Small intestine (tissue), 7 donors: ENCODE measurements at regions not wholly inside any gene's neighbourhood (a gene's known extent, or its start where the extent isn't known, plus 50 kb on each side); places are given as distances from the start of the nearest gene placed in this dataset.

Experiments
- DNase-seq, 2 donors: peaks; one replicate each; pipeline versions ENCODE4 v3.0.0 to v3.0.0-alpha.2; 2013
- FAIRE-seq: peaks from 2 replicates; lab custom pipeline; 2012; peaks lifted over from hg19 to GRCh38; lab: Jason Lieb, UNC
- H3K27ac ChIP-seq, 3 donors: one replicate each; pipeline ENCODE4 v1.5.1; 2013; ENCODE audit warnings: low read length in 2 of 3, mild to moderate bottlenecking in 2 of 3, control low read depth in 1 of 3, inconsistent platforms in 1 of 3, low read depth in 1 of 3, moderate library complexity in 1 of 3
- H3K27me3 ChIP-seq, 3 donors: one replicate each; pipeline ENCODE4 v1.6.1; 2013; ENCODE audit warnings: low read length in 3 of 3, inconsistent platforms in 1 of 3; ENCODE audit not compliant: control insufficient read depth in 3 of 3, insufficient read depth in 3 of 3
- H3K36me3 ChIP-seq, 3 donors: one replicate each; pipeline ENCODE4 v1.6.1; 2013; ENCODE audit warnings: low read length in 3 of 3, inconsistent platforms in 1 of 3, low read depth in 1 of 3, mild to moderate bottlenecking in 1 of 3, moderate library complexity in 1 of 3; ENCODE audit not compliant: control insufficient read depth in 3 of 3, insufficient read depth in 2 of 3
- H3K4me1 ChIP-seq, 3 donors: one replicate each; pipeline ENCODE4 v1.6.1; 2013; ENCODE audit warnings: low read length in 2 of 3, inconsistent platforms in 1 of 3, low read depth in 1 of 3, mild to moderate bottlenecking in 1 of 3, moderate library complexity in 1 of 3; ENCODE audit not compliant: control insufficient read depth in 3 of 3, insufficient read depth in 2 of 3
- H3K4me3 ChIP-seq, 3 donors: one replicate each; pipeline ENCODE4 v1.5.1; 2013; ENCODE audit warnings: low read length in 3 of 3, control low read depth in 1 of 3, inconsistent platforms in 1 of 3, low read depth in 1 of 3, mild to moderate bottlenecking in 1 of 3, moderate library complexity in 1 of 3
- H3K9me3 ChIP-seq, 2 donors: one replicate each; pipeline ENCODE4 v1.6.1; 2013; ENCODE audit warnings: low read depth in 1 of 2, low read length in 1 of 2; ENCODE audit not compliant: control insufficient read depth in 2 of 2, insufficient read depth in 1 of 2
- WGBS, 3 donors: extraction: QIAGEN DNeasy Blood & Tissue Kit; methylation state at CpG; one replicate each; pipeline ENCODE4 v1.1.7; 2013; 5-methylcytosine and 5-hydroxymethylcytosine counted together
- donor health status: healthy with polysubstance abuse.
- donor health status: control.
- donor health status: control.
- donor health status: Bipolar disorder and iron deficiency.
- donor health status: healthy.

DNA sequence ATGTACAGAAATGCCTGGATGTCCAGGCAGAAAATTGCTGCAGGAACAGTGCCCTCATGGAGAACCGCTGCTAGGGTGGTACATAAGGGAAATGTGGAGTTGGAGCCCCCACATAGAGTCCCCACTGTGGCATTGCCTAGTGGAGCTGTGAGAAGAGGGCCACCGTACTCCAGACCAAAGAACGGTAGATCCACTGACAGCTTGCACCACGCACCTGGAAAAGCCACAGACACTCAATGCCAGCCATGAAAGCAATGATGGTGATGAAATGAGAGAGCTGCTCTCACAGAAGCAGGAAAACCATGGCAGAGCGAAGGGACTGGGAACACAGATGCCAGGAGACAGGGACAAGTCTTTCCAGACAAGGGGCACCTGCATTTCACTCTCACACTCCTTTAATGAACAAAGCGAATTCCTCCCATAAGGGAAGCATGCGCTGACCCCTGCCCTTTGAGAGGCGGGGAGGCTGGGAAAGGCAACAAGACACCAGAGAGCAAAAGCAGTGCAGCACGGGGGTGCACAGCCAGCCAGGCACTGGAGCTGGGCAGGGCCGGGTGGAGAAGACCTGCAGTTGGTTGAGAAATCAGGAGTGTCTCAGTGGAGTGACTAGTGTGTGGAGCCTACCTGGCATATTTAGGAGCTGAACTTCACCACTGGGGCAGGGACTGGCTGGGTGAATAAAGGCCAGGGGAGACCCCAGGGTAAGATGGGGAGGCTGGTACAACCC lies 1025.2 kb downstream of the TBC1D22A start:
- no peaks in the 10 kb centered on the region for H3K36me3 ChIP-seq
- no peak overlapping the region for H3K27ac ChIP-seq
- no peaks in the 10 kb centered on the region for H3K27me3 ChIP-seq
- no peaks in the 10 kb centered on the region for H3K4me1 ChIP-seq
- no peak overlapping the region for H3K4me3 ChIP-seq
- WGBS, 3 donors = 71 to 78% (median 72%) methylated on average over 10 of the region's 10 CpGs
- FAIRE-seq (no peak), DNase-seq (no peak)
- peaks cover 0 to 7% of the 10 kb centered on the region in 2 donors for H3K9me3 ChIP-seq

DNA sequence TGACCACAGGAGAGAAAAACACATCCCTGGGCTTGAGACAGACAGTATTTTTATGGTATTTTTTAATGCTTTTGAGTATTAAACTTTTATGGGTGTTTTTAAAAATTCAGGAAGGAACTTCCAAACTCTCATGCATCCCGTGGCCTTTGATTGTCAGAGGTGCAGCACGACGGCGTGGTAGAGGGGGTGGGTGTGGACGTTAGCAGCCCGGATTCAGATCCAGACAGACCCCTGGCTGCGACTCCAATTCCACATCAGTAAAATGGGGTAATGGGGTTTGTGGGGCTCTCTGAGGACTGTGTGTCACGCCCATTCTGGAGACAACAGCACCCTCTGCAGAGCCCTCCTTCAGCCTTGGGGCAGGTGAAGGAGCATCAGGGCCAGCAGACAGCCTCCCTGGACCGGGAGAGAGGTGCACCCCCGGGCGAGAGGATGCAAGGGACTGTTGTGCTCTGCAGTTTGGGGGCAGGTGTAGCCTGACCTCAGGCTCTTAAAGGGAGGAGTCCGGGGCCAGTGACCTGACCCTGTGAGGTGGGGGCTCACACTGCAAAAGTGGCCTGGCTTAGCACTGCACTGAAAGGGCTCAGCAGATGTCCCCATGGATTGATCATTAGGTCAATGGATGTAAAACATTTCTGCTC lies 1024.3 kb downstream of the TBC1D22A start:
- DNase-seq (no peak), FAIRE-seq (no peak)
- 76 to 84% (median 82%) methylated on average over 12 of the region's 12 CpGs for WGBS, 3 donors
- H3K4me1 ChIP-seq = no peaks in the 10 kb centered on the region
- H3K4me3 ChIP-seq = no peak overlapping the region
- no peaks in the 10 kb centered on the region for H3K36me3 ChIP-seq
- H3K27ac ChIP-seq = no peak overlapping the region
- peaks cover 0 to 7% of the 10 kb centered on the region in 2 donors for H3K9me3 ChIP-seq
- H3K27me3 ChIP-seq = no peaks in the 10 kb centered on the region

DNA sequence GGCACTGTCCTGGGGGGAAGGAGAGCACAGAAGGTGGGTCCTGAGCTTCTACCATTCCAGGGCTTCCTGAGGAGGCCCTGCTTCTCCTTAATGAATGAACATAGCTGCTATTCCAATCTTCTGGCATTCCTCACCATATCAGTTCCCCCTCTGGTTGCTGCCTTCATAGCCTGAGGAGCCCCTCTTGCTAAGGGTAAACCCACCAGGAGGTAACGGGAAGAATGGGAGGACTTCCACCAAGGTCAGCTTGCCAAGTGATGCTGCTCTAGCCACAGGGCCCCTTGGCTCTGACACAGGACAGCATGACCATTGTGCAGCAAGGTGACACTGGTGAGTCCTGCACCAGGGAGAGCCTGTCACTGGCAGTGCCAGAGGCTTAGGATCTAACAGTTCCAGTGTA lies 1022.5 kb downstream of the TBC1D22A start:
- no peak overlapping the region for H3K27ac ChIP-seq
- no peaks in the 10 kb centered on the region for H3K27me3 ChIP-seq
- DNase-seq = no peak
- WGBS, 3 donors = 81 to 96% (median 92%) methylated on average over 1 of the region's 1 CpG
- peaks cover 0 to 7% of the 10 kb centered on the region in 2 donors for H3K9me3 ChIP-seq
- no peak overlapping the region for H3K4me3 ChIP-seq
- H3K4me1 ChIP-seq = no peaks in the 10 kb centered on the region
- FAIRE-seq = no peak
- no peaks in the 10 kb centered on the region for H3K36me3 ChIP-seq

DNA sequence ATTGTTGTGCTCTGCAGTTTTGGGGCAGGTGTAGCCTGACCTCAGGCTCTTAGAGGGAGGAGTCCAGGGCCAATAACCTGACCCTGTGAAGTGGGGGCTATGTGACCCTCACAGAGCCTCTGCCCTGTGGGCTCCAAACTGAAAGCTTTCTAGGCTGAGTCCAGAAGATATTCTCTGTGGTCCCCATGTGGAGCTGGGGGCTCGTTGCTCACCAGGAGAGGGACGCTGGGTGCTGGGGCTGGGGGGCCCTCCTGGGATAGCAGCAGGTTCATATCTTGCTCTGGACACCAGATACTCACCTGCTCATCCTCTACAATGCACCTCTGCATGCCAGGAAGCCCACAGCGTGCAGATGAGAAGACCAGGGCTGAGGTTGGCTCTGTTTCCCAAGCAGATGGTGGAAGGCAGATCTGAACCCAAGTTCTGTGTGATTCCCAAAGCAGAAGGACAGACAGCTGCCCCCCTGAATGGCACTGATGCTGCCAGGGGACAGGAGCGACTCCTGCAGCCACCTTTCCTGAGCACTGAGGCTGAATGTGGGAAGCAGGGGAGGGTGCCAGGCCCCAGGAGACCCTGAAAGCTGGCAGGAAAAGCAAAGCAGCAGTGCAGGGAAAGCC lies 1022.0 kb downstream of the TBC1D22A start:
- WGBS, 3 donors = 75 to 83% (median 78%) methylated on average over 4 of the region's 4 CpGs
- Histone ChIP-seq H3K27me3 (no peaks in the 10 kb centered on the region), H3K36me3 (no peaks in the 10 kb centered on the region), H3K4me1 (no peaks in the 10 kb centered on the region), H3K4me3 (no peak overlapping the region), H3K9me3 (peaks cover 0 to 7% of the 10 kb centered on the region in 2 donors), H3K27ac (no peak overlapping the region)
- no peak for FAIRE-seq
- DNase-seq = no peak

DNA sequence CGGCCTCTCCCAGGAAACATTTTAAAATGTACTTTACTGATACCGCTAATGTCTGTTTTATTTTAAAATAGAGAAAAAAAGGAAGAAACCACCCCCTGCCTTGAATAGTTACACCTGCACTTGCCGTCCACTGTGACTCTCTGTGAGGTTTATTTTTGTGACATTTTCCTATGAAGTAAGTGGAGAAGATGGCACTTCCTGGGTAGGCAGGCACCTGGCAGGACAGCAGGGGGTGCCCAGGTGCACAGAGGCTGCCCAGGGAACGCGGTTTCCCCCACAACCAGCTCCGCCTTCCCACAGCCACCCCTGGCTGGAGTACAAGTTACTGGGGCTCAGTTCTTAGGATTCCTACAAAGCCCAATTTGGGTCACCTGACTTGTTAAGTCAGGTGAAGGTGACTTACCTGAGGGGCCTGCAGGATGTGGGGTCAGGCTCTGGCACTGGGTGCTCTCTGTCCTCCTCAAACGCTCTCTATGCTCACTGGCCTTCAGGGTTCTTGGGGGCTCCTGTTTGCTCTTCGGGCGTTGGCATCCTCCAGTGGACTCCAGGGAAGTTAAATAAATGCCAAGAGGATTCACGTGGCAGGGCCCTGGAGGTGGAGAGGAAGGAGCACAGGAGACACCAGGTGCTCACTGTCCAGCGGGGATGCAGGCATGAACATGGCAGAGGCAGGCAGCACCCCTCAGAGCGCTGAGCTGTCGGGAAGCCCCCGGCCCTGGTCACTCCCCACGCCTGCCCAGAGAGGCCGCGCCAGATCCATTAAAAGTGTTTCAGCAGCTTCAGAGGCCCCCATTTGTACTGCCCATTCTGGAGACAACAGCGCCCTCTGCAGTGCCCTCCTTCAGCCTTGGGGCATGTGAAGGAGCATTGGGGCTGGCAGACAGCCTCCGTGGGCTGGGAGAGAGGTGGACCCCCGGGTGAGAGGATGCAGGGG lies 1021.2 kb downstream of the TBC1D22A start:
- no peak for DNase-seq
- Histone ChIP-seq H3K4me1 (no peaks in the 10 kb centered on the region), H3K36me3 (no peaks in the 10 kb centered on the region), H3K9me3 (peaks cover 0 to 7% of the 10 kb centered on the region in 2 donors), H3K27me3 (no peaks in the 10 kb centered on the region), H3K4me3 (no peak overlapping the region), H3K27ac (no peak overlapping the region)
- WGBS, 3 donors = 67 to 76% (median 71%) methylated on average over 19 to 20 of the region's 20 CpGs
- no peak for FAIRE-seq

DNA sequence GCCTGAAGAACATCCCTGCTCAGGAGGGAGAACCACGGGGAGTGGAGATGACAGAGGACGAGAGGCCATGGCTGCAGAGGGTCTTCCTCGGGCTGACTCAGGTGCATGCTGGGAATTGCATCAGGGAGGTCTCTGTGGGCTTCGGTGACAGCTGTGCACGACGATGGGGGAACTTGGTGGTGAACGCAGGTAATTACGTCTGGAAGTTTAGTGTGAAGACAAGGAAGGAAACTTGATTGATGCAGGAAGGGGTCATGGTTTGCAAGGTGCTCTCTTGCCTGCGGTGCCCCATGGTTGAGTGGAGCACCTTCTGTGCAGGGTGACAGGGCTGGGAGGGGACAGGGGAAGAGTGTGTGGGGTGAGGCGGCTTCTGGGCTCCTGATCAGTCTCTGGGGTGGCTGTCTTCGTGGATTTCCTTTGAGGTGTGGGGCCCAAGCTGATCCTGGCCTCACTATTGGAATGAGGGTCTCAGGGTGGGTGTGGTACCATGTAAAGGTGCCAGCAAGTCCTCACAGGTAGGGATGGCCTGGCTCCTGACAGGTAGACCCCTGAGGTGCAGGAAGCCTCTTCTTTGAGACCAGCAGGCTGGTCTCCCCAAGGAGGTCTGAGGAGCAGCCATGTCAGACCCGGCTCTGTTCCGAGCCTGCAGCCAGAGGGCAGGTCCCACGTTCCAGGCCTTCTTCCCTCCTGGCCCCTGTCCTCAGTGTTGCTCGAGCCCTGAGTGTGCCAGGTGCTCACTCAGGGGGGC lies 1020.1 kb downstream of the TBC1D22A start:
- Histone ChIP-seq H3K36me3 (no peaks in the 10 kb centered on the region), H3K4me1 (no peaks in the 10 kb centered on the region), H3K27me3 (no peaks in the 10 kb centered on the region), H3K27ac (no peak overlapping the region), H3K4me3 (no peak overlapping the region), H3K9me3 (peaks cover 0 to 7% of the 10 kb centered on the region in 2 donors)
- no peak for FAIRE-seq
- WGBS, 3 donors = 68 to 80% (median 78%) methylated on average over 14 to 15 of the region's 15 CpGs
- DNase-seq = no peak

DNA sequence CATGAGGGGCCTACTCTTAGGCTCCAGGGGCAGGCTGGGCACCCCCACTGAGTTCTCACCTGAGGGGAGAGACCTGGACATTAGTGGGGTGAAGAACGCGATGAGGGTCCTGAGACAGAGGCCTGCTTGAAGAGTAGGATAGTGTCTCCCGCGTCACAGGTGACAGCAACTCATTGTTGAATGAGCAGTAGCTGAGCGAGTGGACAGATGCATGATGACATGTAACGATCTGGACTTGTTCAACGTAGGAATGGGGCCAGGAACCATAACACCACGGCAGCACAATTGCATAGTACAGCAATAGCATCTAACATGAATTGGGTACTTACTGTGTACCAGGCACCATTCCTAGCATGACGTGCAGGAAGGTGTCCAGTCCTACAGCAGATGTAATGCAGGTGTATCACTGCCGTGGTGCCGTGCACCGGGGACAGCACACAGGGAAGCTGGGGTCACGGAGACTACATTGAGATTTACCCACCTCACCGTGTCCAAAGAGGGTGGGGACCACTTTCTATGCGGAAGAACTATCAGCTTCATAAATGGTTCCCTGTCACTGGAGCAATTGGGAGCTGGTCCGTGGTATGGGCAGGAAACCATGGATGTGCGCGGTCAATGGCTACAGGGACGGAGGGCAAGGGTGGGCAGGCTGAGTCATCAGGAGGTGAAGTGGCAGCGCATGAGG lies 1019.1 kb downstream of the TBC1D22A start:
- no peak overlapping the region for H3K4me3 ChIP-seq
- no peaks in the 10 kb centered on the region for H3K36me3 ChIP-seq
- no peaks in the 10 kb centered on the region for H3K4me1 ChIP-seq
- H3K27ac ChIP-seq = no peak overlapping the region
- DNase-seq (no peak), FAIRE-seq (no peak)
- H3K27me3 ChIP-seq = no peaks in the 10 kb centered on the region
- 90 to 93% (median 91%) methylated on average over 20 of the region's 20 CpGs for WGBS, 3 donors
- H3K9me3 ChIP-seq = peaks cover 0 to 7% of the 10 kb centered on the region in 2 donors
